IMR-90 (cell line): ENCODE measurements at regions not wholly inside any gene's neighbourhood (a gene's known extent, or its start where the extent isn't known, plus 50 kb on each side); places are given as distances from the start of the nearest gene placed in this dataset.

Experiments used
- ATAC-seq: fragments of 200-7000 bp; cut with Tn5 transposase; 2 replicates; pipeline ENCODE4 v1.9.1; 2020; ENCODE audit warnings: low read depth, mild to moderate bottlenecking, moderate library complexity
- BruUV-seq: library from RNA; stranded (reverse); fragments of 400-500 nt; replicated peaks from 2 replicates; lab custom pipeline; 2021; lab: Mats Ljungman, UMichigan
- CTCF ChIA-PET: fragments of 300-600 bp; formaldehyde crosslinking; extraction: SDS; loops from one replicate; lab custom pipeline; 2021; ENCODE audit warnings: antibody characterized with exemption; lab: Yijun Ruan, JAX
- POLR2A ChIA-PET: fragments of 300-600 bp; sonication (Branson Sonifier 250); formaldehyde crosslinking; loops from one replicate; lab custom pipeline; 2022; ENCODE audit warnings: antibody characterized with exemption; ENCODE audit not compliant: unreplicated experiment; lab: Charles Lee
- DNase-seq: peaks from one replicate; pipeline ENCODE4 v3.0.0; 2013
- H2AFZ ChIP-seq: replicated peaks from 2 replicates; pipeline ENCODE3; 2013; ENCODE audit warnings: low read length, mild to moderate bottlenecking; ENCODE audit not compliant: poor library complexity
- H2AK5ac ChIP-seq: 2 replicates; pipeline ENCODE4 v1.6.1; 2013; ENCODE audit warnings: low read depth, low read length, inconsistent platforms
- H2AK9ac ChIP-seq: replicated peaks from 2 replicates; pipeline ENCODE3; 2013; ENCODE audit warnings: mild to moderate bottlenecking, low read depth, low read length, moderate library complexity; ENCODE audit not compliant: poor library complexity
- H2BK120ac ChIP-seq: 2 replicates; pipeline ENCODE4 v1.6.1; 2013; ENCODE audit warnings: low read depth, low read length, inconsistent platforms
- H2BK15ac ChIP-seq: 3 replicates; pipeline ENCODE4 v1.6.1; 2013; ENCODE audit warnings: low read depth, low read length, inconsistent platforms
- H2BK20ac ChIP-seq: 2 replicates; pipeline ENCODE4 v1.6.1; 2013; ENCODE audit warnings: low read depth, mild to moderate bottlenecking, inconsistent platforms, low read length, moderate library complexity
- H2BK5ac ChIP-seq: 2 replicates; pipeline ENCODE4 v1.6.1; 2013; ENCODE audit warnings: mild to moderate bottlenecking, low read depth, low read length, inconsistent platforms; ENCODE audit not compliant: poor library complexity, severe bottlenecking
- H3K14ac ChIP-seq: replicated peaks from 2 replicates; pipeline ENCODE4 v1.6.1; 2013; ENCODE audit warnings: low read depth, low read length, inconsistent platforms
- H3K18ac ChIP-seq: 2 replicates; pipeline ENCODE4 v1.6.1; 2013; ENCODE audit warnings: low read depth, low read length, control low read depth
- H3K23ac ChIP-seq: 2 replicates; pipeline ENCODE4 v1.6.1; 2013; ENCODE audit warnings: low read depth, low read length, inconsistent platforms
- H3K27ac ChIP-seq: 2 replicates; pipeline ENCODE4 v1.5.1; 2013; ENCODE audit warnings: mild to moderate bottlenecking, control low read depth, low read length; ENCODE audit not compliant: insufficient read depth
- H3K27me3 ChIP-seq: 2 replicates; pipeline ENCODE4 v1.6.1; 2013; ENCODE audit warnings: low read length; ENCODE audit not compliant: control insufficient read depth, insufficient read depth
- H3K36me3 ChIP-seq: 2 replicates; pipeline ENCODE4 v1.6.1; 2013; ENCODE audit warnings: low read length, mixed read lengths; ENCODE audit not compliant: control insufficient read depth, insufficient read depth
- H3K4ac ChIP-seq: 2 replicates; pipeline ENCODE4 v1.6.1; 2013; ENCODE audit warnings: low read depth, low read length, inconsistent platforms
- H3K4me1 ChIP-seq: 2 replicates; pipeline ENCODE4 v1.6.1; 2013; ENCODE audit warnings: low read length, mixed read lengths; ENCODE audit not compliant: control insufficient read depth, insufficient read depth
- H3K4me2 ChIP-seq: 2 replicates; pipeline ENCODE4 v1.6.1; 2013; ENCODE audit warnings: low read depth, mild to moderate bottlenecking, control low read depth, low read length, moderate library complexity
- H3K4me3 ChIP-seq: 2 replicates; pipeline ENCODE4 v1.5.1; 2013; ENCODE audit warnings: low read depth, mild to moderate bottlenecking, control low read depth, low read length, moderate library complexity; ENCODE audit not compliant: insufficient read depth
- H3K56ac ChIP-seq: 2 replicates; pipeline ENCODE4 v1.6.1; 2013; ENCODE audit warnings: low read length, inconsistent platforms; ENCODE audit not compliant: insufficient read depth; ENCODE audit errors: extremely low read depth
- H3K79me1 ChIP-seq, 2 experiments: 2 replicates each; pipeline ENCODE4 v1.6.1; 2013; ENCODE audit warnings: low read length in 2 of 2, inconsistent platforms in 1 of 2, low read depth in 1 of 2
- H3K9ac ChIP-seq: 2 replicates; pipeline ENCODE4 v1.6.1; 2013; ENCODE audit warnings: low read depth, low read length, control low read depth
- H3K9me1 ChIP-seq: 2 replicates; pipeline ENCODE4 v1.6.1; 2013; ENCODE audit warnings: low read length, inconsistent platforms; ENCODE audit not compliant: insufficient read depth
- H3K9me3 ChIP-seq: 2 replicates; pipeline ENCODE4 v1.6.1; 2013; ENCODE audit warnings: low read length; ENCODE audit not compliant: control insufficient read depth, insufficient read depth
- H4K20me1 ChIP-seq: 2 replicates; pipeline ENCODE4 v1.6.1; 2013; ENCODE audit warnings: low read length, inconsistent platforms; ENCODE audit not compliant: insufficient read depth
- H4K5ac ChIP-seq: 2 replicates; pipeline ENCODE4 v1.6.1; 2013; ENCODE audit warnings: mild to moderate bottlenecking, low read depth, low read length, control low read depth
- H4K8ac ChIP-seq, 2 experiments: 2 replicates each; pipeline ENCODE4 v1.6.1; 2013; ENCODE audit warnings: low read depth in 2 of 2, low read length in 2 of 2, control low read depth in 1 of 2, inconsistent platforms in 1 of 2
- H4K91ac ChIP-seq: 2 replicates; pipeline ENCODE4 v1.6.1; 2013; ENCODE audit warnings: low read depth, low read length, inconsistent platforms; ENCODE audit not compliant: insufficient read depth
- BHLHE40 ChIP-seq: fragments of 150-350 bp; IDR thresholded peaks from 2 replicates; pipeline ENCODE4 v1.6.1; 2016; ENCODE audit warnings: mild to moderate bottlenecking, low read depth, low read length
- CEBPB ChIP-seq: IDR thresholded peaks from 2 replicates; pipeline ENCODE4 v1.6.1; 2012; ENCODE audit warnings: low read depth, low read length, improper control_type of control experiment
- CHD1 ChIP-seq: IDR thresholded peaks from 2 replicates; pipeline ENCODE4 v1.6.1; 2012; ENCODE audit warnings: low read depth, low read length, improper control_type of control experiment
- FOS ChIP-seq: fragments of 150-350 bp; IDR thresholded peaks from 2 replicates; pipeline ENCODE4 v1.6.1; 2016; ENCODE audit warnings: low read depth, low read length
- MAFK ChIP-seq: IDR thresholded peaks from 2 replicates; pipeline ENCODE4 v1.6.1; 2012; ENCODE audit warnings: low read depth, low read length, improper control_type of control experiment
- MAZ ChIP-seq: IDR thresholded peaks from 2 replicates; pipeline ENCODE4 v1.6.1; 2012; ENCODE audit warnings: low read depth, mild to moderate bottlenecking, low read length, improper control_type of control experiment, moderate library complexity, borderline replicate concordance
- MXI1 ChIP-seq: IDR thresholded peaks from 2 replicates; pipeline ENCODE4 v1.6.1; 2012; ENCODE audit warnings: low read depth, mild to moderate bottlenecking, low read length, moderate library complexity, borderline replicate concordance
- NFE2L2 ChIP-seq: fragments of 150-350 bp; IDR thresholded peaks from 2 replicates; pipeline ENCODE4 v1.6.1; 2016; ENCODE audit warnings: low read depth, mild to moderate bottlenecking, low read length
- POLR2A ChIP-seq: IDR thresholded peaks from 2 replicates; pipeline ENCODE4 v1.6.1; 2012; ENCODE audit warnings: mild to moderate bottlenecking, low read depth, low read length
- RAD21 ChIP-seq: IDR thresholded peaks from 2 replicates; pipeline ENCODE4 v1.6.1; 2012; ENCODE audit warnings: low read length, improper control_type of control experiment
- RCOR1 ChIP-seq: IDR thresholded peaks from 2 replicates; pipeline ENCODE4 v1.6.1; 2012; ENCODE audit warnings: mild to moderate bottlenecking, low read length, improper control_type of control experiment; ENCODE audit not compliant: insufficient replicate concordance
- RFX5 ChIP-seq: IDR thresholded peaks from 2 replicates; pipeline ENCODE4 v1.8.0; 2012; ENCODE audit warnings: low read depth, mild to moderate bottlenecking, low read length, moderate library complexity
- SMC3 ChIP-seq: fragments of 150-350 bp; IDR thresholded peaks from 2 replicates; pipeline ENCODE4 v1.6.1; 2016; ENCODE audit warnings: low read depth, mild to moderate bottlenecking, antibody characterized with exemption, low read length, moderate library complexity
- WGBS, 2 experiments: methylation state at CpG; one replicate each; pipeline versions ENCODE4 v1.1.5 to v1.1.7; 2013; ENCODE audit warnings: missing lambda C conversion rate in 2 of 2; ENCODE audit not compliant: insufficient read length in 1 of 2; ENCODE audit errors: extremely low coverage in 2 of 2; 5-methylcytosine and 5-hydroxymethylcytosine counted together
- dilution Hi-C: fragments of 300-500 bp; cut with HindIII; formaldehyde crosslinking; loops from one replicate; pipeline ENCODE4 v1.14.3; 2018; ENCODE audit warnings: low sequenced_read_pairs; ENCODE audit not compliant: unreplicated experiment
- in situ Hi-C: fragments of 300-500 bp; cut with MboI; formaldehyde crosslinking; loops from 3 replicates; pipeline ENCODE4 v1.14.3; 2019; ENCODE audit warnings: low sequenced_read_pairs, inconsistent platforms, mixed read lengths
- intact Hi-C: fragments of 100-400 bp; cut with micrococcal nuclease; formaldehyde crosslinking; loops from 2 replicates; pipeline ENCODE4 v1.10.0; 2022
- TF ChIP-seq, protein P1 (sequence below): fragments of 150-350 bp; IDR thresholded peaks from 2 replicates; pipeline ENCODE4 v1.6.1; 2017; ENCODE audit warnings: mild to moderate bottlenecking, antibody characterized with exemption, low read length, low read depth
- TF ChIP-seq, protein P2 (sequence below): conservative IDR thresholded peaks from 2 replicates; pipeline ENCODE4 v1.5.1; 2012; ENCODE audit warnings: mild to moderate bottlenecking, low read depth, low read length, improper control_type of control experiment
- TF ChIP-seq, protein P3 (sequence below): fragments of 150-350 bp; IDR thresholded peaks from 2 replicates; pipeline ENCODE4 v1.6.1; 2016; ENCODE audit warnings: low read depth, mild to moderate bottlenecking, low read length, moderate library complexity, borderline replicate concordance

DNA sequence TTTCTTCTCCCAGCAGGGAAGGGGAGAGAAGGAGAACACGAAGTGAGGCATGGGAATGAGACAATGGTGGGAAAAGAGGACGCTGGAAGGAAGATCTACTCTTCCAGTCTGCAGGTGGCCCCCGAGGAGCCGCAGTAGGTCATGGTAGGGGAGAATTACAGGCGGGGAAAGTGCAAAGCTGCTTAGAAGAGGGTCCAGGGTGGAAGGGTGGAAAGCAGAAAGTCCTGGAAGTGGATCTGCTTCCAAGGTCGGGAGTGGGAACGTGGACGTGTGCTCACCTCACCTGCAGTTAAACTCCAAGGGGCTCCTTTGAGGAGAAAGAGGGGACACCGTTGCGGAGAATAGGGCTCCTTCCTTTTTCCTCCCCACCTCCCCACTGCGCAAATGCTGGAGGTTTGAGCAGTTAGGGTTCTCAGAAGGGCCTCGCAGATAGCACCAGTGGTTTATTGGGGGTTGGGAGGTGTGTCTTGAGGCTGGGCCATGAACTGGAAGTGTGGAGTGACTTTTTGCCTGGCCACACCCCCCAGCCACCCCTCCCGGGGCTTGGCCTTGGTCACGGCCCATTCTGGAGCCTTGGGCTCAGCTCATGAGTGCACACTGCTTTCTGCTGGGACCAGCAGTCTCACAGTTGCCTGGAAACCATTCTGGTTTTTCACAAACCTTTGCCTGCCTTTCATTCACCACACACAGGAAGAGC lies 100.4 kb upstream of the MLN start:
- TF ChIP-seq, protein P1, sequence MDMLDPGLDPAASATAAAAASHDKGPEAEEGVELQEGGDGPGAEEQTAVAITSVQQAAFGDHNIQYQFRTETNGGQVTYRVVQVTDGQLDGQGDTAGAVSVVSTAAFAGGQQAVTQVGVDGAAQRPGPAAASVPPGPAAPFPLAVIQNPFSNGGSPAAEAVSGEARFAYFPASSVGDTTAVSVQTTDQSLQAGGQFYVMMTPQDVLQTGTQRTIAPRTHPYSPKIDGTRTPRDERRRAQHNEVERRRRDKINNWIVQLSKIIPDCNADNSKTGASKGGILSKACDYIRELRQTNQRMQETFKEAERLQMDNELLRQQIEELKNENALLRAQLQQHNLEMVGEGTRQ = no peak
- TF ChIP-seq, protein P2, sequence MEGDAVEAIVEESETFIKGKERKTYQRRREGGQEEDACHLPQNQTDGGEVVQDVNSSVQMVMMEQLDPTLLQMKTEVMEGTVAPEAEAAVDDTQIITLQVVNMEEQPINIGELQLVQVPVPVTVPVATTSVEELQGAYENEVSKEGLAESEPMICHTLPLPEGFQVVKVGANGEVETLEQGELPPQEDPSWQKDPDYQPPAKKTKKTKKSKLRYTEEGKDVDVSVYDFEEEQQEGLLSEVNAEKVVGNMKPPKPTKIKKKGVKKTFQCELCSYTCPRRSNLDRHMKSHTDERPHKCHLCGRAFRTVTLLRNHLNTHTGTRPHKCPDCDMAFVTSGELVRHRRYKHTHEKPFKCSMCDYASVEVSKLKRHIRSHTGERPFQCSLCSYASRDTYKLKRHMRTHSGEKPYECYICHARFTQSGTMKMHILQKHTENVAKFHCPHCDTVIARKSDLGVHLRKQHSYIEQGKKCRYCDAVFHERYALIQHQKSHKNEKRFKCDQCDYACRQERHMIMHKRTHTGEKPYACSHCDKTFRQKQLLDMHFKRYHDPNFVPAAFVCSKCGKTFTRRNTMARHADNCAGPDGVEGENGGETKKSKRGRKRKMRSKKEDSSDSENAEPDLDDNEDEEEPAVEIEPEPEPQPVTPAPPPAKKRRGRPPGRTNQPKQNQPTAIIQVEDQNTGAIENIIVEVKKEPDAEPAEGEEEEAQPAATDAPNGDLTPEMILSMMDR = no peak
- TF ChIP-seq, protein P3, sequence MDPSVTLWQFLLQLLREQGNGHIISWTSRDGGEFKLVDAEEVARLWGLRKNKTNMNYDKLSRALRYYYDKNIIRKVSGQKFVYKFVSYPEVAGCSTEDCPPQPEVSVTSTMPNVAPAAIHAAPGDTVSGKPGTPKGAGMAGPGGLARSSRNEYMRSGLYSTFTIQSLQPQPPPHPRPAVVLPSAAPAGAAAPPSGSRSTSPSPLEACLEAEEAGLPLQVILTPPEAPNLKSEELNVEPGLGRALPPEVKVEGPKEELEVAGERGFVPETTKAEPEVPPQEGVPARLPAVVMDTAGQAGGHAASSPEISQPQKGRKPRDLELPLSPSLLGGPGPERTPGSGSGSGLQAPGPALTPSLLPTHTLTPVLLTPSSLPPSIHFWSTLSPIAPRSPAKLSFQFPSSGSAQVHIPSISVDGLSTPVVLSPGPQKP = no peak
- no peak for TF ChIP-seq MAZ
- TF ChIP-seq FOS = no peak
- no peak for TF ChIP-seq BHLHE40
- no peak for TF ChIP-seq RAD21
- no peak for TF ChIP-seq CEBPB
- TF ChIP-seq SMC3 = no peak
- TF ChIP-seq RFX5 = no peak
- no peak for TF ChIP-seq NFE2L2
- no peak for TF ChIP-seq MXI1
- TF ChIP-seq CHD1 = no peak
- TF ChIP-seq RCOR1 = no peak
- no peak for TF ChIP-seq POLR2A
- no peak for TF ChIP-seq MAFK
- in situ Hi-C loops = no loop called here
- no peak overlapping the region for H4K91ac ChIP-seq
- H2AK9ac ChIP-seq = no peak overlapping the region
- no peak overlapping the region for H3K4me2 ChIP-seq
- no peaks in the 10 kb centered on the region for H4K20me1 ChIP-seq
- ATAC-seq (no peak), DNase-seq (no peak)
- H3K56ac ChIP-seq = no peak overlapping the region
- H4K8ac ChIP-seq = no peak overlapping the region
- no peaks in the 10 kb centered on the region for H3K79me1 ChIP-seq
- H4K5ac ChIP-seq = no peak overlapping the region
- no peak overlapping the region for H3K23ac ChIP-seq
- no peaks in the 10 kb centered on the region for H3K9me3 ChIP-seq
- H3K18ac ChIP-seq = no peak overlapping the region
- no peak overlapping the region for H2BK5ac ChIP-seq
- no peak overlapping the region for H2BK15ac ChIP-seq
- H3K14ac ChIP-seq = no peak overlapping the region
- H3K4me1 ChIP-seq = no peaks in the 10 kb centered on the region
- H2AFZ ChIP-seq = no peak overlapping the region
- 20% methylated on average over 1 of the region's 14 CpGs; no CpG with 5 or more reads in 1 of the 2 experiments for WGBS, 2 experiments
- H3K4me3 ChIP-seq = no peak overlapping the region
- no TSS peak for BruUV-seq
- no peak overlapping the region for H2BK20ac ChIP-seq
- dilution Hi-C loops = no loop called here
- no peak overlapping the region for H3K9ac ChIP-seq
- ChIA-PET CTCF (no interaction called here), POLR2A (no interaction called here)
- peaks cover 66% of the 10 kb centered on the region for H3K27me3 ChIP-seq
- intact Hi-C loops = loop anchor here (10.0 kb wide), 1 partner anchor 99 kb away; the partner anchor contains the start of gene MLN
- no peak overlapping the region for H2BK120ac ChIP-seq
- no peaks in the 10 kb centered on the region for H3K9me1 ChIP-seq
- H2AK5ac ChIP-seq = no peak overlapping the region
- H3K36me3 ChIP-seq = no peaks in the 10 kb centered on the region
- no peak overlapping the region for H3K4ac ChIP-seq
- H3K27ac ChIP-seq = no peak overlapping the region
